ENCODE measurements at regions not wholly inside any gene's neighbourhood (a gene's known extent, or its start where the extent isn't known, plus 50 kb on each side); places are given as distances from the start of the nearest gene placed in this dataset.
"Not testable (repeated sequence)": the region's sequence is repeated elsewhere in the genome, so short reads cannot be mapped to it uniquely, and the experiment has no call there.

- not testable (repeated sequence) for DNase-seq (ENCODE audit: low spot score)
These were observed 125.6 kb upstream of the ZNF217 start for GRCh38 chr20:53719171-53719803.

DNA sequence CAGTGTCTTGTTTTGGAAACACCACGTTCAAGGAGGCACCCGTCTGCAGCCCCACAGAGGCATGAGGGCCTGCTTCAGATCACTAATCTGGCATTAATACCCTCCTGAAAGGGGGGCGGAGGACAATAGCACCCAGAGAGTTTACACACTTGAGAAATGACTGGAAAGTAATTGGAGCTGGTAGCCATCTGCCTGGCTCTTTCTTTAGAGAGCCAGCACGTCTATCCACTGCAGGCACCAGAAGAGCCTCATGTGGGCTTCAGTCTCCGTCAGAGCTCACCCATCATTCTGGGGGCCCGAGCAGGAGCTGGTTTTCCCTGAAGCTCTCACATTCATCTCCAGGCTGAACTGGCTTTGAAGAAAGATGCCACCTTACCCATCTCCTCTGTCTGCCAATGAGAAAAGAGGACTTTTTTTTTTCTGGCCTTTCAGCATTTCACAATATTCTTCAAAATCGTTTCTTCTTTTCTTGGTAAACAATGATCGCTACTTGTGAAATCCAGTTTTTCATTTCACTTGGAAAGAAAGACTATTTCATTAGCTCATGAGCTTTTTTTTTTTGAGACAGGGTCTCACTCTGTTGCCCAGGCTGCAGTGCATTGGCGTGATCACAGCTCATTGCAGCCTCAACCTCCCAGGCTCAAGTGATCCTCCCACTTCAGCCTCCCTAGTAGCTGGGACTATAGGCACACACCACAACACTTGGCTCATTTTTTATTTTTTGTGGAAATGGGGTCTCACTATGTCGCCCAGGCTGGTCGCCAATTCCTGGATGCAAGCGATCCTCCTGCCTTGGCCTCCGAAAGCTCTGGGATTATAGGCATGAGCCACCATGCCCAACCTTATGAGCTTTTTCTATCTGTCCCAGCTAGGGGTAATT lies 124.7 kb upstream of the ZNF217 start:
- no peak for DNase-seq (ENCODE audit: low spot score)

GRCh38 chr20:53716395-53716794 lies 122.8 kb upstream of the ZNF217 start:
- no peak for DNase-seq (ENCODE audit: low spot score)

DNA sequence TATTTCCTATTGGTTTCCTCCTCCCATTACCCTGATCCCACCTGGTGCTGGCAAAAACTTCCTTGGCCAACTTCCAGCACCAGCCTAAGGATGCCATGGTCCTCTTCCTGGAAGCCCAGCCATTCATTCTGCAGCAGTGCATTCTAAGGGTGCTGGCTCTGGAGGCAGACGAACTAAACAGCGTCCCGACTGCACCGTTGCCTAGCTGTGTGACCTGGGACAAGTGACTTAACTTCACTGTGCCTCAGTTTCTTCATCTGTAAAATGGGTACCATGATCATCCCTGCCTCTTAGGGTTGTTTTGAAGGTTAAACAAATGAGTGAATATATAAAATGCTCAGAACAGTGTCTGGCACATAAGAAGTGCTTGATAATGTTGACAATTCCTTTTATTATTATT lies 120.9 kb upstream of the ZNF217 start:
- no peak for DNase-seq (ENCODE audit: low spot score)

- DNase-seq (ENCODE audit: low spot score), result no peak
These were observed 119.9 kb upstream of the ZNF217 start for GRCh38 chr20:53713328-53714056.

- peak; percentile 19 for DNase-seq (ENCODE audit: low spot score)
These were observed 118.8 kb upstream of the ZNF217 start for GRCh38 chr20:53712212-53712977.

DNA sequence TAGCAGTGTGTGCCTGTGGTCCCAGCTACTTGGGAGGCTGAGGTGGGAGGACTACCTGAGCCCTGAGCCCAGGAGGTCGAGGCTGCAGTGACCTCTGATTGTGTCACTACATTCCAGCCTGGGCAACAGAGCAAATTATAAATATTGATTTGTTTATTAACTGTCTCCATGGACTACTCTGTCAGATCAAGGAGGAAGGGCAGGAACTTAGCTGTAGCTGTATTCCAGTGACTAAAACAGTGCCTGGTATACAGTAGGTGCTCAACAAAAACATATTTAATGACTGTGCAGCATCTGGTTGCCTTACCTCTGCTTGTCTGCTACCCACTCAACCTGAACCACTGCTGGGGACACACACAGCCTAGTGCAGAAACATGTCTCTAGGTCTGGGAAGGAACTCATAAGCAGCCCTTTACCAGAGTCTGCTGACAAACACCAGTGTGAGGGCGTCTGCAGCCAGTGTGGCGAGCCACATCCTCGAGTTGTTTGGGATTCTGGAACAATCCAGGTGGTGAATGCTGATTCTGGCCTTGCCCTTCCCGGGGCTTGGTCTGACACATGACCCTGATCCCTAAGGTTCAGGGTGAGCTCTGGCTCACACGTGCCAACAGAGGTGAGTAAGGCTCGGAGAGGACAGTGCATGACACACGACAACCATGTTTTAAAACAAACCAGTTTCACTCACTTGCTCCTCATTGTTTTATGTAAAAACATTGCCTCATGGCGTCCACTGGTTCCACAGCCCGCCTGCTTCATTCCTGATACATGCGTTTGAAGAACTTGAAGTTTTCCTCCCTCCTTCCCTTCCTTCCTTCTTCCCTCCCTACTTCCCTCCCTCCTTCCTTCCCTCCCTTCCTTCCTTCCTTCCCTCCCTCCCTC lies 117.9 kb upstream of the ZNF217 start:
- DNase-seq (ENCODE audit: low spot score), result peak; percentile 52

- DNase-seq (ENCODE audit: low spot score), result peak; percentile 73
These were observed 114.7 kb upstream of the ZNF217 start for GRCh38 chr20:53708129-53708968.

- DNase-seq (ENCODE audit: low spot score), result peak; percentile 44
These were observed 113.9 kb upstream of the ZNF217 start for GRCh38 chr20:53707371-53708055.

- DNase-seq (ENCODE audit: low spot score), result no peak
These were observed 113.1 kb upstream of the ZNF217 start for GRCh38 chr20:53706466-53707370.

DNA sequence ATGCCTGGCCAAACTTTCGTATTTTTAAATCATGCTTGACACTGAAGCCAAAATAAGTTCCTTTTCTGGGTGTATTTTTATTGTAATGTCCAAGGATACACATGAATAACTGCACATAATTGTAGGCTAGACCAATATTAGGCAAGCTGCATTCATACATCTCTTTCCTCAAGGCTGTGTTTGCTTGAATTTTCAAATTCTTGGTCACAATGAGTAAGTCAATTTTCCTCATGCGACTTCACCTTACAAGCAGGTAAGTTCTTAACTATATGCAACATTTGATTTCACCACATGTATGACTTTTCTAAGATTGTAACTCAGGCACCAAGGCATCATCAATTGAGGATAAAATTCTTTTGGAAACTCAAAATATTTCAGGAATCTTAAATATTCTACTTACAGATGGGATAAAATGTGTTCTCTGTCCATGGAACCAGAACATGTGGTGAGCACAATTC lies 112.4 kb upstream of the ZNF217 start:
- peak; percentile 70 for DNase-seq (ENCODE audit: low spot score)

DNA sequence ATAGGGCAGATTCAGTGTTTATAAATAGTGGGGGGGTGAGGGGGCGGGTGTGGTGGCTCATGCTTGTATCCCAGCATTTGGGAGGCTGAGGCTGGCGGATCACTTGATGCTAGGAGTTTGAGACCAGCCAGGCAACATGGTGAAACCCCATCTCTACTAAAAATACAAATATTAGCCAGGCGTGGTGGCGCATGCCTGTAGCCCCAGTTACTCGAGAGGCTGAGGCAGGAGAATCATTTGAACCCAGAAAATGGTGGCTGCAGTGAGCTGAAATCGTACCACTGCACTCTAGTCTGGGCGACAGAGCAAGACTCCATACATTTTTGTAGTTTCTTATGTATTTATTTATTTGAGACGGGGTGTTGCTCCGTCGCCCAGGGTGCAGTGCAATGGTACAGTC lies 109.0 kb upstream of the ZNF217 start:
- no peak for DNase-seq (ENCODE audit: low spot score)

GRCh38 chr20:53699906-53700305 lies 106.3 kb upstream of the ZNF217 start:
- DNase-seq (ENCODE audit: low spot score), result no peak

DNA sequence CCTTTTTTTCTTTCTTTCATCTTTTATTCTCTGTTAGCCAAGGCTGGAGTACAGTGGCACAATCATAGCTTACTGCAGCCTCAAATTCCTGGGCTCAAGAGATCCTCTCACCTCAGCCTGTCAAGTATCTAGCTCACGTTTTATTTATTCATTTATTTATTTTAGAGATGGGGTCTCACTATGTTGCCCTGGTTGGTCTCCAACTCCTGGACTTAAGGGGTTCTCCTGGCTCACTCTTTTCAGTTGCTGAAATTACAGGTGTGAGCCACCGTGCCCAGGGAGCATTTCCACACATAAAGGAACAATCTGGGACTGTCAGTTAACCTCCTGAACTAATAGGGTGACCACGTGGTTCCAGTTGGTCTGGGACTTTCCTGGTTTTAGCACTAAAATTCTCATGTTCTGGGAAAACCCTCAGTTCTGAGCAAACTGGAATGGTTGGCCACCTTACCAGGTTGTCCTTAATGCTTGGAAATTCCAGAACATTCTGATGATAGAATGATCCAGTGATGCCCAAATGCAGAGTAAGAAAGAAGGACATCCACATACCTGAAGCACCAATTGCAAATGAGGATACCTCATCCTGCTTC lies 105.5 kb upstream of the ZNF217 start:
- DNase-seq (ENCODE audit: low spot score), result no peak

DNA sequence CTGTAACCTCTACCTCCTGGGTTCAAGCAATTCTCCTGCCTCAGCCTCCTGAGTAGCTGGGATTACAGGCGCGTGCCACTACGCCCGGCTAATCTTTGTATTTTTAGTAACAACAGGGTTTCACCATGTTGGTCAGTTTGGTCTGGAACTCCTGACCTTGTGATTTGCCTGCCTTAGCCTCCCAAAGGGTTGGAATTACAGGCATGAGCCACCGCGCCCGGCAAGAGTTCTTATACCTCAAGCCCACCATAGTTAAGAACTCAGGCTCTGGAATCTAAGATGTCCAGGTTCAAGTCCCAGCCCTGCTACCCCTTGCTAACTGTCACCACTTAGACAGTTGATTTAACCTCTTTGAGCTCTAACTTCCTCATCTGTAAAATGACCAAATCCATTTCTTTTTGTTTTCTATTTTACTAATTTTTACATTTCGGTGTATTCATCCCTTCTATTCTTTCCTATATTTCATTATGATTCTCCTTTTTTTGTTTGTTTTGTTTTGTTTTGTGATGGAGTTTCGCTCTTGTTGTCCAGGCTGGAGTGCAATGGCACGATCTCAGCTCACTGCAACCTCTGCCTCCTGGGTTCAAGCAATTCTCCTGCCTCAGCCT lies 104.8 kb upstream of the ZNF217 start:
- DNase-seq (ENCODE audit: low spot score), result no peak

GRCh38 chr20:53695797-53696527 lies 102.3 kb upstream of the ZNF217 start:
- no peak for DNase-seq (ENCODE audit: low spot score)
